Loucy (cell line): ENCODE measurements at regions not wholly inside any gene's neighbourhood (a gene's known extent, or its start where the extent isn't known, plus 50 kb on each side); places are given as distances from the start of the nearest gene placed in this dataset.
A peak's percentile ranks its signal among the peaks of the same experiment; 100 is the strongest.

Experiments used
- H2AFZ ChIP-seq: fragments of 200-600 bp; sonication (generic); 2 replicates; pipeline ENCODE4 v1.6.0; 2016; ENCODE audit warnings: antibody characterized with exemption, mild to moderate bottlenecking, low read length, moderate library complexity
- H3F3A ChIP-seq: fragments of 200-600 bp; 2 replicates; pipeline ENCODE4 v1.6.0; 2016; ENCODE audit warnings: antibody characterized with exemption, low read depth, mild to moderate bottlenecking
- H3K27me3 ChIP-seq: fragments of 200-600 bp; sonication (generic); 2 replicates; pipeline ENCODE4 v1.6.1; 2014; ENCODE audit warnings: low read length, mild to moderate bottlenecking; ENCODE audit not compliant: insufficient read depth, poor library complexity, severe bottlenecking
- H3K36me3 ChIP-seq: fragments of 200-600 bp; sonication (generic); 2 replicates; pipeline ENCODE4 v1.6.1; 2016; ENCODE audit warnings: low read length; ENCODE audit not compliant: insufficient read depth
- H3K4me1 ChIP-seq: fragments of 200-600 bp; sonication (generic); 2 replicates; pipeline ENCODE4 v1.5.1; 2014; ENCODE audit warnings: low read length, mild to moderate bottlenecking; ENCODE audit not compliant: insufficient read depth, poor library complexity, severe bottlenecking
- H3K4me2 ChIP-seq: fragments of 200-600 bp; sonication (generic); 2 replicates; pipeline ENCODE4 v1.6.0; 2014; ENCODE audit warnings: antibody characterized with exemption, low read length, low read depth, mild to moderate bottlenecking; ENCODE audit not compliant: poor library complexity, severe bottlenecking
- H3K4me3 ChIP-seq: fragments of 200-600 bp; sonication (generic); 2 replicates; pipeline ENCODE4 v1.5.1; 2014; ENCODE audit warnings: low read length, mild to moderate bottlenecking, mixed read lengths; ENCODE audit not compliant: poor library complexity, severe bottlenecking
- H3K79me2 ChIP-seq: fragments of 200-600 bp; sonication (generic); 2 replicates; pipeline ENCODE4 v1.6.1; 2014; ENCODE audit warnings: low read length; ENCODE audit not compliant: insufficient read depth
- H3K9ac ChIP-seq: fragments of 200-600 bp; sonication (generic); 2 replicates; pipeline ENCODE4 v1.6.0; 2014; ENCODE audit warnings: mild to moderate bottlenecking, low read depth, low read length, moderate library complexity; ENCODE audit not compliant: poor library complexity, severe bottlenecking
- H3K9me2 ChIP-seq: fragments of 200-600 bp; sonication (generic); replicated peaks from 2 replicates; pipeline ENCODE4 v1.6.1; 2016; ENCODE audit warnings: low read depth, low read length, mixed read lengths
- H3K9me3 ChIP-seq: fragments of 200-600 bp; sonication (generic); 2 replicates; pipeline ENCODE4 v1.6.1; 2014; ENCODE audit warnings: mild to moderate bottlenecking, antibody characterized with exemption, low read length, low read depth; ENCODE audit not compliant: insufficient read depth
- H4K20me1 ChIP-seq: fragments of 200-600 bp; sonication (generic); 2 replicates; pipeline ENCODE4 v1.6.0; 2014; ENCODE audit warnings: antibody characterized with exemption, low read length, mild to moderate bottlenecking; ENCODE audit not compliant: insufficient read depth, poor library complexity, severe bottlenecking
- CTCF ChIP-seq: fragments of 200-600 bp; sonication (generic); conservative IDR thresholded peaks from 2 replicates; pipeline ENCODE4 v1.5.1; 2014; ENCODE audit warnings: mild to moderate bottlenecking, antibody characterized with exemption, low read length
- EZH2phosphoT487 ChIP-seq: fragments of 200-600 bp; IDR thresholded peaks from 2 replicates; pipeline ENCODE4 v1.6.1; 2018; ENCODE audit warnings: antibody characterized with exemption, mild to moderate bottlenecking, moderate library complexity, borderline replicate concordance

- Histone ChIP-seq H3K9me3 (no peaks in the 10 kb centered on the region), H4K20me1 (no peaks in the 10 kb centered on the region), H3F3A (no peaks in the 10 kb centered on the region), H3K27me3 (no peaks in the 10 kb centered on the region), H3K4me3 (no peak overlapping the region), H3K9me2 (no peaks in the 10 kb centered on the region), H3K4me2 (no peak overlapping the region), H3K9ac (no peak overlapping the region), H2AFZ (0 out of 2 replicates have a peak overlapping the region, but pooled peaks have one; percentile 33), H3K79me2 (no peaks in the 10 kb centered on the region), H3K4me1 (peaks cover 6% of the 10 kb centered on the region), H3K36me3 (no peaks in the 10 kb centered on the region)
- TF ChIP-seq EZH2phosphoT487 (no peak), CTCF (no peak)
Measured at GRCh38 chr12:111066744-111067437, 146.5 kb upstream of the MYL2 start.

GRCh38 chr12:111064982-111065381 lies 144.6 kb upstream of the MYL2 start:
- H3K9me2 ChIP-seq = no peaks in the 10 kb centered on the region
- H3K4me1 ChIP-seq = peaks cover 6% of the 10 kb centered on the region
- H3K27me3 ChIP-seq = no peaks in the 10 kb centered on the region
- no peak overlapping the region for H2AFZ ChIP-seq
- H3F3A ChIP-seq = no peaks in the 10 kb centered on the region
- no peak overlapping the region for H3K9ac ChIP-seq
- TF ChIP-seq EZH2phosphoT487 = no peak
- no peak for TF ChIP-seq CTCF
- H4K20me1 ChIP-seq = no peaks in the 10 kb centered on the region
- H3K4me3 ChIP-seq = no peak overlapping the region
- no peaks in the 10 kb centered on the region for H3K79me2 ChIP-seq
- no peaks in the 10 kb centered on the region for H3K36me3 ChIP-seq
- no peaks in the 10 kb centered on the region for H3K9me3 ChIP-seq
- no peak overlapping the region for H3K4me2 ChIP-seq

- H3K4me2 ChIP-seq = no peak overlapping the region
Measured at GRCh38 chr12:111064154-111064553, 143.8 kb upstream of the MYL2 start.

More at GRCh38 chr12:111064154-111064553, 143.8 kb upstream of the MYL2 start:
- Histone ChIP-seq H3K9ac (no peak overlapping the region), H3K9me2 (no peaks in the 10 kb centered on the region), H3K4me3 (no peak overlapping the region), H3K36me3 (no peaks in the 10 kb centered on the region), H3K79me2 (no peaks in the 10 kb centered on the region), H3F3A (no peaks in the 10 kb centered on the region), H3K9me3 (no peaks in the 10 kb centered on the region), H4K20me1 (no peaks in the 10 kb centered on the region), H3K27me3 (no peaks in the 10 kb centered on the region), H3K4me1 (peaks cover 6% of the 10 kb centered on the region), H2AFZ (no peak overlapping the region)
- no peak for TF ChIP-seq EZH2phosphoT487
- TF ChIP-seq CTCF = no peak
